ENCODE measurements at regions not wholly inside any gene's neighbourhood (a gene's known extent, or its start where the extent isn't known, plus 50 kb on each side); places are given as distances from the start of the nearest gene placed in this dataset.

- TF ChIP-seq CTCF (IDR thresholded peaks at IDR 0.05) (no peak), EP300 (IDR thresholded peaks at IDR 0.05) (no peak), POLR2AphosphoS5 (IDR thresholded peaks at IDR 0.05) (no peak), POLR2A (IDR thresholded peaks at IDR 0.05) (no peak)
Observed at GRCh38 chr7:3201937-3202710, 98.9 kb upstream of the SDK1 start.
